NB4 (cell line): ENCODE measurements at regions not wholly inside any gene's neighbourhood (a gene's known extent, or its start where the extent isn't known, plus 50 kb on each side); places are given as distances from the start of the nearest gene placed in this dataset.

Source experiments
- CTCF ChIP-seq: IDR thresholded peaks from one replicate; pipeline ENCODE4 v1.5.1; 2012; ENCODE audit warnings: low read depth, low read length
- MAX ChIP-seq: IDR thresholded peaks from 2 replicates; pipeline ENCODE4 v1.6.1; 2011; ENCODE audit warnings: low read depth, low read length

GRCh38 chr14:104390941-104391901 is 188.3 kb upstream of the C14orf180 start:
- TF ChIP-seq CTCF: no peak
- no peak for TF ChIP-seq MAX
